H9 (cell line): ENCODE measurements at regions not wholly inside any gene's neighbourhood (a gene's known extent, or its start where the extent isn't known, plus 50 kb on each side); places are given as distances from the start of the nearest gene placed in this dataset.

Source experiments
- DNase-seq: peaks from one replicate; pipeline ENCODE4 v3.0.0-alpha.2; 2017
- H2AFZ ChIP-seq: one replicate; pipeline ENCODE4 v1.6.1; 2013; ENCODE audit warnings: mild to moderate bottlenecking, low read length, control low read depth, moderate library complexity
- H2AK5ac ChIP-seq: 2 replicates; pipeline ENCODE4 v1.6.1; 2013; ENCODE audit warnings: low read length, control low read depth, mixed read lengths; ENCODE audit not compliant: insufficient read length
- H2BK120ac ChIP-seq: one replicate; pipeline ENCODE4 v1.6.1; 2013; ENCODE audit warnings: low read depth, mild to moderate bottlenecking, low read length, control low read depth, inconsistent platforms; ENCODE audit not compliant: poor library complexity, severe bottlenecking
- H2BK12ac ChIP-seq: 2 replicates; pipeline ENCODE4 v1.6.1; 2013; ENCODE audit warnings: low read length, control low read depth, mixed read lengths, low read depth; ENCODE audit not compliant: insufficient read length
- H2BK15ac ChIP-seq: 2 replicates; pipeline ENCODE4 v1.6.1; 2013; ENCODE audit warnings: low read depth, low read length, control low read depth
- H2BK20ac ChIP-seq: one replicate; pipeline ENCODE4 v1.6.1; 2013; ENCODE audit warnings: low read depth, mild to moderate bottlenecking, low read length, control low read depth, inconsistent platforms; ENCODE audit not compliant: poor library complexity, severe bottlenecking
- H2BK5ac ChIP-seq: 2 replicates; pipeline ENCODE4 v1.6.1; 2013; ENCODE audit warnings: low read length, control low read depth, mixed read lengths; ENCODE audit not compliant: insufficient read length
- H3K14ac ChIP-seq: 2 replicates; pipeline ENCODE4 v1.6.1; 2013; ENCODE audit warnings: low read length, control low read depth; ENCODE audit not compliant: insufficient read depth
- H3K18ac ChIP-seq: 2 replicates; pipeline ENCODE4 v1.6.1; 2013; ENCODE audit warnings: low read depth, mild to moderate bottlenecking, mixed read lengths, low read length, control low read depth; ENCODE audit not compliant: insufficient read length
- H3K23ac ChIP-seq: 2 replicates; pipeline ENCODE4 v1.6.1; 2013; ENCODE audit warnings: low read length, control low read depth, mixed read lengths, low read depth; ENCODE audit not compliant: insufficient read length
- H3K23me2 ChIP-seq: 2 replicates; pipeline ENCODE4 v1.6.1; 2013; ENCODE audit warnings: low read depth, mild to moderate bottlenecking, mixed read lengths, low read length, control low read depth; ENCODE audit not compliant: insufficient read length, poor library complexity, severe bottlenecking
- H3K27ac ChIP-seq: 2 replicates; pipeline ENCODE4 v1.5.1; 2013; ENCODE audit warnings: low read length, control low read depth, mixed read lengths, low read depth; ENCODE audit not compliant: insufficient read length
- H3K27me3 ChIP-seq: 2 replicates; pipeline ENCODE4 v1.6.1; 2013; ENCODE audit warnings: low read length, control low read depth, inconsistent platforms; ENCODE audit not compliant: insufficient read depth
- H3K4ac ChIP-seq: 2 replicates; pipeline ENCODE4 v1.6.1; 2013; ENCODE audit warnings: low read depth, mild to moderate bottlenecking, control low read depth, inconsistent platforms, low read length, moderate library complexity
- H3K4me1 ChIP-seq: 2 replicates; pipeline ENCODE4 v1.6.1; 2013; ENCODE audit warnings: low read length, control low read depth, inconsistent platforms; ENCODE audit not compliant: insufficient read depth
- H3K4me2 ChIP-seq: 2 replicates; pipeline ENCODE4 v1.6.1; 2013; ENCODE audit warnings: low read length, control low read depth, mixed read lengths; ENCODE audit not compliant: insufficient read length, insufficient read depth
- H3K56ac ChIP-seq: 2 replicates; pipeline ENCODE4 v1.6.1; 2013; ENCODE audit warnings: low read depth, mild to moderate bottlenecking, mixed read lengths, low read length, control low read depth; ENCODE audit not compliant: insufficient read length
- H3K79me1 ChIP-seq: 2 replicates; pipeline ENCODE4 v1.6.1; 2013; ENCODE audit warnings: low read depth, mild to moderate bottlenecking, moderate library complexity, low read length, control low read depth, inconsistent platforms; ENCODE audit not compliant: insufficient read depth, poor library complexity, severe bottlenecking
- H3K79me2 ChIP-seq: 2 replicates; pipeline ENCODE4 v1.6.1; 2013; ENCODE audit warnings: low read length, control low read depth, inconsistent platforms; ENCODE audit not compliant: insufficient read depth
- H3K9ac ChIP-seq: 2 replicates; pipeline ENCODE4 v1.6.1; 2013; ENCODE audit warnings: low read length, control low read depth, mixed read lengths; ENCODE audit not compliant: insufficient read length; ENCODE audit errors: extremely low read depth
- H3K9me3 ChIP-seq: one replicate; pipeline ENCODE4 v1.6.1; 2013; ENCODE audit warnings: low read depth, low read length, inconsistent platforms; ENCODE audit not compliant: control insufficient read depth
- H3T11ph ChIP-seq: one replicate; pipeline ENCODE4 v1.6.1; 2013; ENCODE audit warnings: mild to moderate bottlenecking, low read length, control low read depth, inconsistent platforms
- H4K20me1 ChIP-seq: one replicate; pipeline ENCODE4 v1.6.1; 2013; ENCODE audit not compliant: control insufficient read depth, insufficient read length, insufficient read depth
- H4K5ac ChIP-seq: 2 replicates; pipeline ENCODE4 v1.6.1; 2013; ENCODE audit warnings: low read depth, mild to moderate bottlenecking, mixed read lengths, low read length, control low read depth; ENCODE audit not compliant: insufficient read length
- H4K8ac ChIP-seq: replicated peaks from 2 replicates; pipeline ENCODE4 v1.6.1; 2013; ENCODE audit warnings: low read length, control low read depth, mixed read lengths, low read depth; ENCODE audit not compliant: insufficient read length
- H4K91ac ChIP-seq: 2 replicates; pipeline ENCODE4 v1.6.1; 2013; ENCODE audit warnings: low read depth, mild to moderate bottlenecking, moderate library complexity, mixed read lengths, low read length, control low read depth; ENCODE audit not compliant: insufficient read length
- H3K27ac Mint-ChIP-seq, 3 experiments: 2 replicates in 2 of 3; 3 replicates in 1 of 3; pipeline ENCODE4 v1.8.0; 2020 to 2021; ENCODE audit warnings: mixed read lengths in 3 of 3, mild to moderate bottlenecking in 1 of 3, moderate library complexity in 1 of 3
- H3K27me3 Mint-ChIP-seq: 2 replicates; pipeline ENCODE4 v1.8.0; 2021; ENCODE audit warnings: low read depth, mild to moderate bottlenecking, moderate library complexity, mixed read lengths
- H3K36me3 Mint-ChIP-seq, 3 experiments: 2 replicates in 2 of 3; 3 replicates in 1 of 3; pipeline ENCODE4 v1.8.0; 2020 to 2021; ENCODE audit warnings: low read depth in 3 of 3, mixed read lengths in 3 of 3; ENCODE audit not compliant: insufficient read depth in 1 of 3
- H3K4me1 Mint-ChIP-seq, 2 experiments: 2 replicates each; pipeline ENCODE4 v1.8.0; 2020; ENCODE audit warnings: mixed read lengths in 2 of 2
- H3K4me3 Mint-ChIP-seq, 2 experiments: 2 replicates in 1 of 2; 3 replicates in 1 of 2; pipeline ENCODE4 v1.8.0; 2020 to 2021; ENCODE audit warnings: mild to moderate bottlenecking in 2 of 2, mixed read lengths in 2 of 2, moderate library complexity in 1 of 2
- H3K9me3 Mint-ChIP-seq, 2 experiments: 2 replicates in 1 of 2; 3 replicates in 1 of 2; pipeline ENCODE4 v1.8.0; 2020; ENCODE audit warnings: mild to moderate bottlenecking in 2 of 2, mixed read lengths in 2 of 2, moderate library complexity in 1 of 2
- WGBS: extraction: QIAGEN DNeasy Blood & Tissue Kit; methylation state at CpG from one replicate; pipeline ENCODE4 v1.1.7; 2013; ENCODE audit warnings: missing lambda C conversion rate, low lambda C conversion rate, mixed read lengths; ENCODE audit not compliant: insufficient read length; ENCODE audit errors: extremely low coverage; 5-methylcytosine and 5-hydroxymethylcytosine counted together
- TF ChIP-seq, protein P1 (sequence below): fragments of 200-600 bp; sonication (generic); conservative IDR thresholded peaks from 3 replicates; pipeline ENCODE4 v1.8.0; 2021; ENCODE audit warnings: antibody characterized with exemption, mild to moderate bottlenecking

DNA sequence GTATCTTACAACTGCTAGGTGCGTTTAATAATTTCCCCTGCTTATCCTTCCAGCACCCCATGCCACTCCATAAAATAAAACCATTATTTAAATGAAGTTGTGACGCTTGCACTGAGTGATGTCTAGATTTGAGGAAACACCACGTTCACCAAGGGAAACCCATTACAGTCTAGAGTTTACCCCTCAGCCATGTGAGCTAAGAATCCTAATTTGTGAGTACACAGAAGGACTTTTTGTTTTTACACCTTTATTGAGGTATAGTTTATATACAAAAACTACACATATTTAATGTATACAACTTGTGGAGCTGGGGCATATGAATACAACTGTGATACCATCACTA is 326.8 kb downstream of the RAPGEF2 start:
- Histone ChIP-seq H4K91ac (no peak overlapping the region), H4K5ac (no peak overlapping the region), H3K27ac (no peak overlapping the region), H3K4me2 (no peak overlapping the region), H2BK12ac (no peak overlapping the region), H2BK5ac (no peak overlapping the region), H2BK120ac (no peak overlapping the region), H3K79me2 (no peaks in the 10 kb centered on the region), H2BK20ac (no peak overlapping the region), H3K14ac (no peak overlapping the region), H3K4me1 (peaks cover 2% of the 10 kb centered on the region; the same call in 1 of the 2 replicates), H2AFZ (no peak overlapping the region), H3K9ac (no peak overlapping the region), H2AK5ac (no peak overlapping the region), H3K9me3 (no peaks in the 10 kb centered on the region), H3K23me2 (no peaks in the 10 kb centered on the region), H4K20me1 (no peaks in the 10 kb centered on the region), H3K4ac (no peak overlapping the region), H3K23ac (no peak overlapping the region), H3K56ac (no peak overlapping the region), H3T11ph (no peak overlapping the region), H4K8ac (no peak overlapping the region), H3K79me1 (no peaks in the 10 kb centered on the region), H3K27me3 (no peaks in the 10 kb centered on the region), H2BK15ac (no peak overlapping the region), H3K18ac (no peak overlapping the region)
- H3K4me1 Mint-ChIP-seq, result peaks cover 0 to 3% of the 10 kb centered on the region in 2 experiments; a peak in 2 of 4 replicates
- H3K4me3 Mint-ChIP-seq, result no peak overlapping the region
- peaks cover 2% of the 10 kb centered on the region for H3K27me3 Mint-ChIP-seq
- TF ChIP-seq, protein P1, sequence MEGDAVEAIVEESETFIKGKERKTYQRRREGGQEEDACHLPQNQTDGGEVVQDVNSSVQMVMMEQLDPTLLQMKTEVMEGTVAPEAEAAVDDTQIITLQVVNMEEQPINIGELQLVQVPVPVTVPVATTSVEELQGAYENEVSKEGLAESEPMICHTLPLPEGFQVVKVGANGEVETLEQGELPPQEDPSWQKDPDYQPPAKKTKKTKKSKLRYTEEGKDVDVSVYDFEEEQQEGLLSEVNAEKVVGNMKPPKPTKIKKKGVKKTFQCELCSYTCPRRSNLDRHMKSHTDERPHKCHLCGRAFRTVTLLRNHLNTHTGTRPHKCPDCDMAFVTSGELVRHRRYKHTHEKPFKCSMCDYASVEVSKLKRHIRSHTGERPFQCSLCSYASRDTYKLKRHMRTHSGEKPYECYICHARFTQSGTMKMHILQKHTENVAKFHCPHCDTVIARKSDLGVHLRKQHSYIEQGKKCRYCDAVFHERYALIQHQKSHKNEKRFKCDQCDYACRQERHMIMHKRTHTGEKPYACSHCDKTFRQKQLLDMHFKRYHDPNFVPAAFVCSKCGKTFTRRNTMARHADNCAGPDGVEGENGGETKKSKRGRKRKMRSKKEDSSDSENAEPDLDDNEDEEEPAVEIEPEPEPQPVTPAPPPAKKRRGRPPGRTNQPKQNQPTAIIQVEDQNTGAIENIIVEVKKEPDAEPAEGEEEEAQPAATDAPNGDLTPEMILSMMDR, result no peak
- WGBS, result no CpG with 5 or more reads among the region's 3 CpGs
- no peak for DNase-seq
- no peaks in the 10 kb centered on the region for H3K36me3 Mint-ChIP-seq
- H3K9me3 Mint-ChIP-seq, result no peaks in the 10 kb centered on the region
- H3K27ac Mint-ChIP-seq, result no peak overlapping the region
